ENCODE measurements at regions not wholly inside any gene's neighbourhood (a gene's known extent, or its start where the extent isn't known, plus 50 kb on each side); places are given as distances from the start of the nearest gene placed in this dataset.
"Not testable (repeated sequence)": the region's sequence is repeated elsewhere in the genome, so short reads cannot be mapped to it uniquely, and the experiment has no call there.

DNA sequence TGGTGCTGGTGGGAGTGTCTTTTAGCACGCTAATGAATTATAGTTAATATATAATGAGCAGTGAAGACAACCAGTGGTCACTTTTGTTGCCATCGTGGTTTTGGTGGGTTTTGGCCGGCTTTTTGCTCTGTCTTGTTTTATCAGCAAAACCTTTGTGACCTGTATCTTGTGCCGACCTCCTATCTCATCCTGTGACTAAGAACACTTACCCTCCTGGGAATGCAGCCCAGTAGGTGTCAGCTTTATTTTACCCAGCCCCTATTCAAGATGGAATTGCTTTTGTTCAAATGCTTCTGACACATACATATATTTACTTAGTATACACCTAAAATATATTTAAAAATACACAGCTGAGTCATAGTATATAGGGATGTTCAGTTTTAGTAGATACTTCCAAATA lies 770.3 kb downstream of the PDCD6IP start:
- DNase-seq: no peak

DNA sequence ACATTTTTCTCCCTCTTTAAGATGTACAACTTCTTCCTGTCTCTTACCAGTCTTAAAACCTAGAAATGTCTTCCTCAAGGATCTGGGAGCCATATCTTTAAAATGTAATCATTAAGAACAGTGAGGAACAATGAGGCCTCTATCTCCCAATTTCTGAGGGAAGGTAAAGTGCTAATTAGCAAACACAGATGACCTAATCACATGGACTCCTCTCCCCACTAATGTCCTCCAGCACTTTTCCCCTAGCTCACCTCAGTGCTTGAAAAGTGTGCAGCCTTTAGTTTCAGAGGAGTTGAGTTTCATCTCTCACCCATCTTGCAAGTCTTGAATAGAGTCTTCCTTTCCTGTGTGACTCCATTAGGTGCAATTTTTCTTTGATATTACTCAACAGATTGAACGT lies 771.0 kb downstream of the PDCD6IP start:
- no peak for DNase-seq

DNA sequence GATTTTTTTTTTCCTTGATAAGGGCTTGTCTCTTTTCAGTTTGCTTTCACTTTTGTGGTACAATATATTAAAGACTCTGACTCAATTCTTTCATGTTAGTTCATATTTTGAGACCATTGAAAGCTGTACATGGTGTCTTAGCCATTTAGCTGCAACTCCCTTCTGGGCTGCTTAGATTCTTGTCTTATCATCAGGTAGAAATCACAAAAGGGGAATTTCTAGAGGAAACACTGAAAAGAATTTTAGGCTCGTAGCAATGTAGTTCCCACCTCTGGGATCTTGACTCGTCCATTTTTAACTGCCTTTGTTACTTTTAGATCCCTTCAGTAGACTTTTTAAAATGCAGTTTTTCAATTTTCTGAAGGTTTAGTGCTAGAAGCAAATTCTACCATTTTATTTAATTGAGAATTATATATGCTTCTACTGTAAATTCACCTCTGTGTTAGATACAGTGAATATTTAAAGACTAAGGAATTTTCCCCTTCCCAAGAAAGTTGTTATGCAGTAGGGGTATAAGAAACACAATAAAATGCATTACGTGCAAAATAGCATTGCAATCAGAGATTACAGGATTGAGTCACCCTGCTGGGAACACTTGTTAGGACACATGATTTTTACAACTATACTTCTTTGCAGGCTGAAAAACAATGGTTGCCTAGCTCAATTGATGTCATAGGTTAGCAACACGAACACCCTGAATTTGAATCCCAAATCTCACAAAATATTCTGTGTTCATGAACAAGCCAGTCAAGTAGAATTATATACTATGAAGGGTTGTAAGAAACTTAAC lies 772.7 kb downstream of the PDCD6IP start:
- no peak for DNase-seq

DNA sequence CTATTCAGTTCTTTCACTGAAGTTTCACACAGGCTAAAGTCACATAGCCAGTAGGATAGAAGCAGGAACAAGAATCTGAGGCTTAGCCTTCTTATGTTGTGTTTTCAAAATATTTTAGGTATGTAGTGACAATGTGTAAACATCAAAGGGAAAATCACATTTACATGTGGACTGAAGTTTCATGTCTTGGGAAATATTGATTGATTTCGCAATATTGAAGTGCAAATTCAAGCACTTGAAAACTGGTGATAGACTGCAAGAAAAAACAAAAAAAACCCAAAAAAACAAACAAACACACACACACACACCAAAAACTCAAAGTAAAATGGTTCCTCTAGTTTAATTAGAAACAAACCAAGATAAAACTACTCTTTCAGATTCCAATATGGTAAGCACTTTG lies 773.3 kb downstream of the PDCD6IP start:
- DNase-seq: no peak

DNA sequence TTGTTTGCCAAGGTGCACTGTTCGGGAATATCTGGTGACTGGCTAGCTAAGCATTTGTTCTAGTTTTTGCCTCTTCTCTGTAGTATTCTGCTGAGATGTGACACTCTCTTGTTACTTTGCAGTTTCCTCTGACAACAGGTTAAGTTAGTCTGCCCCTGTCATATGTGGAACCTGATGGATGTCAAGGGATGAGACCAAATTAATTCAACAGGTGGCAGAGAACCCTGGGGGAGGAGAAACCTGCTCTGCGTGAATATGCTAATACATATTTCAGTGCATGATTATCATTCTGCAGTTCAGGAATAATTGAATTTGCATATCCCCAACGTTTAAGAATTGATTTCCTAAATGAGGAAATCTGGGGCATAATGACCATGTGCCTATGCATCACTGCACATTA lies 777.3 kb downstream of the PDCD6IP start:
- no peak for DNase-seq

DNA sequence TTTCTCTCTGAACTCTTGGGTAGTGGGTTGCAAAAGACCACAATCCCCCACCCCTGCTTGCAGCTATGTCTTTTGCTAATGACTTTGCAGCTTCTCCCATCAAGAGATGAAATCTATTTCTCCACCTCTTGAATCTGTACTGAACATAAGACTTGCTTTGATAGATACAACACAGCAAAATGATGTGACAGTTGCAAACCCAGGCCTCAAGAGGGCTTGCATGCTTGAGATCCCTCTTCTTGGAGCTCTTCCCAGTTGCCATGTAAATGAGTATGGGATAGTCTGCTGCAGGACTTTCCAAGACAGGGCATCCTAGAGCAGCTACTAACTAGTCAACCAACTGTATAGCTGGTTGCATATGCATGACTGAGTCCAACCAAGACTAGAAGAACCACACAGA lies 783.6 kb downstream of the PDCD6IP start:
- DNase-seq: no peak

DNA sequence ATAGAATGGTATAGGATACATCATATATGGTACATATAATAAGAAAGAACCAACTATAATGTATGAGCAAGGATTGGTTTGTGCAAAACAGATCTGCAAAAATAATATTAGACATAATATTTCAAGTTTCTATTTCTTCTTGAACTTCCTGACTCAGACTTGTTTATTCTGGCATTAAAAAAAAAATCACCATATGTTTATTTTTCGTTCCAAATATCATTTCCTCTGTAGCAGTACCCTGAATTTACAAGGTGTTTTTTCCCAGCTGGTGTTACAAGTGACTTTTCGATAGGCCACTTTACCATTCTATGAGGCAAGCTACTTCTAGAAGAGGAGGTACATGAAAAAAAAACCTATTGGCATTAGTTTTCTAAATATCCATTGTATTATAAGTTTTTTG lies 785.0 kb downstream of the PDCD6IP start:
- no peak for DNase-seq

DNA sequence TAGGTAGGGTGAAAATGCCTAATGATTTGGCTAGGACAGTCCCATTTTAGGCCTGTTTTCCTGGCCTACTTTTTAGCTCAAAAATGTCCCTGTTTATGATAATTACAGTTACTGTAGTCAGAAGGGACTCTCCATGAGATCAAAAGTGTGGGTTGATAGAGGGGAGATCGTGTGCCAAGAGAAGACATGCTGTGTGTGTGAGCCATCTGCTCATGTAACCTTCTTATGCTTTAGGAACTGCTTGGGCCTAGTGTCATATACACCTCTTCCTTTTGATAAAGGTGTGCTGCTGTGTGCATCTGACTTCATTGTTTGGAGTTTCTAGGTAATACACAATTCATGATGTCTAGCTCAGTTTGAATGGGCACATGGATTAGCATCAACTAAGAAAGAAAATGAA lies 786.5 kb downstream of the PDCD6IP start:
- no peak for DNase-seq

DNA sequence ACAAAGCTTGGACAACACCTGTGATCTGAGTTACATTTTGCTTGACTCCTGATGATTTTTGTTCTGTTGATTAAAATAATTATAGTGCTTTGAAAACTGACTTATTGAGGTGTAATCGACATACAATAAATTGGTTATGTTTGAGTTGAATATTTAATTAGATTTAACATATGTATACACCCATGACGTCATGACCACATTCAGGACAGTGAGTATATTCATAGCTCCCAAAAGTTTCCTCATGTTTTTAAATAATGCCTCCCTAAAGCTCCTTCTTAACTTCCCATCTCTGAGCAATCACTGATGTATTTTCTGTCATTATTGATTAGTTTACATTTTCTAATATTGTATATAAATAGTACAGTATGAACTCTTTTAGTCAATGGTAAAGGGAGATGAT lies 801.2 kb downstream of the PDCD6IP start:
- no peak for DNase-seq

DNA sequence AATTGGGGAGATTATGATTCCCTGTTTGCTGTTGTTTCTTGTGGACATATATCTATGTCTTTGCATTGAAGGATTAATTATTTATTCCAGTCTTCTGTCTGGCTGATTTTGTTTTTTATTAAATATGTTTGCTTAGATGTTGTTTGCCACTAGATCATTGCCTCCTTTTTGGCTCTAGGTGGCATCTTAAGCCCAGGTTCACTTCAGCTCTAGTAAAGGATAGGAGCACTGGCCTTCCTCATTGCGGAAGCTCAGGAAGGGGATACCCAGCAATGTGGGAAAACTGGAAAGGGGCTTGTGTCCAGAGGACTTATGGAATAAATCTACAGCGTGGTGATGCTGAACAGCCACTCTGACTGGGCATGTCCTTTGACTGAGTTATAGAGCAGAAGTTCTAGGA lies 821.6 kb downstream of the PDCD6IP start:
- DNase-seq: no peak

DNA sequence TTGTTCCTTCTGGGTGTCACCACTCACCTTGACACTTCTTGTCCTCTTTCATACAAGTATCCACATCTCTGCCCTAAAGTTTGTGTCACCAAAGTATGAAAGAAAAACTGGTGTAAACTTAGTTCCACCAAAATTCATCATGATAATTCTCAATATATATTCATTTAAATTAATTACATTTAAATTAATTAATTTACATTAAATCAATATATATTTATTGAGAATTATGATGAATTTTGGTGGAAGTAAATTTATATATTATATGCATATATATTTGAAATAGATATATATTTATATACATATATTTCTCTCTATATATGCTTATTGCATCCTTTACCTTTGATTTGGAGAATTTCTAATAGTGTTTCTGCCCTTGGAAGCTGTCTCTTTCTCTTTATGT lies 828.3 kb downstream of the PDCD6IP start:
- DNase-seq: no peak

DNA sequence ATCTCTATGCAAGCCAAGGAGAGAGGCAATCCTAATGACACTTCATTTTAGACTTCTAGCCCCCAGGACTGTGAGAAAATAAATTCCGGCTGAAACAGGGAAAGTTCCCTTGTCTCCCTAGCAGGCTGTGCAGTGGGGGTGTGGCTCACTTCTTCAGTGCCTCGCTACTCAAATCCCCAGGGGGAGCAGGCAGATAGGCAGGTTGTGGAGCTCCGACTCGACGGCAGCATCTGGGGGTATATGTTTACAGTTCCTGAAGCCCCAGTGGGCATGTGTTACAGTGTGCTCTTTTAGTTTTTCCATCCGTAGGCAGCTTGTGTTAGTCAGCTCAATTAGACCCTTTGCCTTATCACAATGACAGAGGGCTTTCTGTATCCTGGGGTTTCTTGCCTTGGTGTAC lies 836.5 kb downstream of the PDCD6IP start:
- no peak for DNase-seq

DNA sequence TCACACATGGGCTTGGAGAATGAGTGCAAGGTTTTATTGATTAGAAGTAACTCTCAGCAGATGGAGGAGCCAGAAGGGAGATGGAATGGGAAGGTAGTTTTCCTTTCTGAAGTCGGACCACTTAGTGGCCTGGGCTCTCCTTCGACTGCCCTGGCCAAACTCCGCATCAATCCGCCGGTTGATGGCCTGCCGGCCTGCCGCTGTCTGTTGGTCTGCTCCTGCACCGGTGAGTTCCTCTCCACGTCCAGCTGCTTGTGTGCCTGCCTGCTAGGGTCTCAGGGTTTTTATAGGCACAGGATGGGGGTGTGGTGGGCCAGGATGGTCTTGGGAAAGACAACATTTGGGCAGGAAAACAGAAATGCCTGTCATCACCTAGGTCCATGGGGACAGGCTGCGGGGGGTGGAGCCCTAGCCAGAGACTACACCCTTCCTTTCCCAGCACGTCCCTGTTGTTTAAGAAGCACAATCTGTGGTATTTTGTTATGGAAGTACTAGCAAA lies 837.0 kb downstream of the PDCD6IP start:
- DNase-seq: no peak

DNA sequence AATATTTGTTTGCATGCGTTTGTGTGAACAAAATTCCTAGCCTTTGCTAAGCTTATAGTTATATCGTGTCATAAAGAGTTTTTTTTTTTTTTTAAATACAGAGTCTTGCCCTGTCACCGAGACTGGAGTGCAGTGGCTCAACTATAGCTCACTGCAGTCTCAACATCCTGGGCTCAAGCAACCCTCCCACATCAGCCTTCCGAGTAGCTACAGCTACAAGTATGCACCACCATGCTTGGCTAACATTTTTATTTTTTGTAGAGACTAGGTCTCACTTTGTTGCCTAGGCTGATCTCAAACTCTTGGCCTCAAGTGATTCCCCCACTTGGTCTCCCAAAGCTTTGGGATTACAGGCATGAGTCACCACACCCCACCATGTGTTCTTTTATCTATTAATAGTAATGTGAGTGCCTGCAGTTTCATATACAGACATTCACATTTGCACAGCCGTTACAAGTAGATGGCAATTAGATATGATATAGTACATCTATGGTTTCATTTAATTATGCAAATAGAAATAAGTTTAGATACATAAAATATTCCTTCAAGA lies 848.6 kb downstream of the PDCD6IP start:
- no peak for DNase-seq

DNA sequence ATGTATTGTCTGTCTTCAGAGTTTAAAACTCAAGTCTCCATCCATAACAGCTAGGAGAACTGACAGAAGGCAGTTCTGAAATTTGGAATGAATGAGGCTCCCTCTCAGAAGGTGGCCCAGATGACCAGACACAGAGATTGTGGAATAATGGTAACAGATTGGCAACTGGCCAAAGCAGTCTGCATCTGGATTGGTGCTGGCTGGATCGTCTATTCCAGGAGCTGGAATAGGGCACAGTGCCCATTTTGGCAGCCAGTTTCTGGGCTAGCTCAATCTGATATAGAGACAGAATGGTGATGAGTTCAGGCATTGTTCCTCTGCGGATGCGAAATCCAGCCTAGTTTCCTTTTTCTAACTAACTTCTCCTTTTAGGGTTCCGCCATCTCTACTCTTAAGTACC lies 851.7 kb downstream of the PDCD6IP start:
- no peak for DNase-seq

DNA sequence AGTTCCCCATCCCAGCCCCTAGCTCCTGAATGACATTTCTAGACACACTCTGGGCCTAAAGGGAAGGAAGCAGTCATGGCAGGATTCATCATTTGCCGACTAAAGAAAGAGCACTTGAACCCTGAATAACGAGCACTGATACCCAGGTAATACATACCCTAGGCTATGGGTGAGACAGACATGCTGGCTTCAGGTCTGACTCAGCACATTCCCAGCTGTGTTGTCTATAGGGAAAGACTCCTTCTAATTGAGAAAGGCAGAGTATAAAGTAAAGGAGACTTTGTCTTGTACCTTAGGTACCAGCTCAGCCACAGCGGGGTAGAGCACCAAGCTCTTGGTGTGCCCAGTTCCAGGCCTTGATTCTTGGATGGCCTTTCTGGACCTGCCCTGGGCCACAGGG lies 870.5 kb downstream of the PDCD6IP start:
- no peak for DNase-seq

DNA sequence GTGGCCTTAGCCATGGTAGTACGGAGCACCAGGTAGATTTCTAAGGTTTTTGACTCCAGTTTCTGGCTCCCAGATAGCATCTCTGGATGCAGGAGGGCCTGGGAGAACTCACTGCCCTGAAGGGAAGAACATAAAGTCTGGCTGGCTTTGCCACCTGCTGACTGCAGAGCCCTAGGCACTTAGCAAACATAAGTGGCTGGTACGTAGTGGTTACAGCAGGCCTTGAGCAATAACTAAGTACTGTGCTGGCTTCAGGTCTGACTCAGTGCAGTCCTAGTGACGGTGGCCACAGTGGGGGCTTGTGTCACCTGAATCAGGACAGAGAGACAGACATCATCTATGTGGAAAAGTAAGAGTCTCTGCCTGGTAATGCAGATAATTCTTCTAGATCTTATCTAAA lies 871.1 kb downstream of the PDCD6IP start:
- DNase-seq: no peak

DNA sequence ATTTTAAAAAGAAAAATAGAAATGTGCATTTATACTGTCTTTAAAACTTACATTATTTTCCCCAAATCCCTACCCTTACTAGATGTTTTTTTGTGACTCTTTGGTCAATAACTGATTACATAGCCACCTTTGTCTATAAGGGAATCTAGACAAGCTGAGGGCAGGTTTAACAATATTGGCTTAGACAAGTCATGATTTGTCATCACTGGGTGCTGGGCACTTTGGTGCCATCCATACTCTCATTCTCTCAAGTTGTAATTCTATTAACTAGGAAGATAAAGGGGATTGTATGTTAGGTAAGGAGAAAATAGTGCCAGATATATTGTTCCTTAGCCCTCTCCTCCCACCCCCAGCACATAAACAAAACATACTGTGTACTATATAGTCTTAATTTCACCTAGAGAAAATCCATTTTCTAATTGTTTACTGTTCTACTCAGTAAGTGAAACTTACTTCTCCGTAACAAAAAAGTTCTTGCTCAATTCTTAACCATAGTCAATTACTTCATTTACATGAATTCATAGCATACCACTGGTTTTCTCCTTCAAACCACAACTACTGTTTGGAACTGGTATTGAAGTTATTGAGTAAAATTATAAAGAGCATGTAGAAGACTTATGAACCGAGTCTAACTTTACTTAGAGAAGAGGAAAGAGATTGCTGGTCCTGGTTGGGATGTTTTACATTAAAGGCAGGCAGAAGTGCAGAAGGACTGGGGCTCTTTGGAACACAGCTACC lies 877.1 kb downstream of the PDCD6IP start:
- no peak for DNase-seq

DNA sequence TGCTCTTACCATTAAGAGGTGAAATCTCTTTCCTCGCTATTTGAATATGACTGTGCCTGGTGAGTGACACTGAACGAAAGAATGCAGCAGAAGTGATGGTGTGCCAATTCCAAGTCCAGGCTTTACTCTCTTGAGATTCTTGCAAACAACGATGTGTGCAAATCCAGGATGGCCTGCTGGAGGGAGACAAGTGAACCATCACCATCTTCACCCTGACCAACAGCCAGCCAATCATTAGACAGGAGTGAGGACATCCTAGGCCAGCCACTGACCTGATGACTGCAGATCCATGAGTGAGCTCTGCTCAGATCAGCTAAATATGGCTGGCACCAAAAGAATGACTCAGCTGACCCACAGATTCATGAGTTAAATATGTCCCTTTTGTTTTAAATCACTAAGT lies 878.0 kb downstream of the PDCD6IP start:
- DNase-seq: no peak

DNA sequence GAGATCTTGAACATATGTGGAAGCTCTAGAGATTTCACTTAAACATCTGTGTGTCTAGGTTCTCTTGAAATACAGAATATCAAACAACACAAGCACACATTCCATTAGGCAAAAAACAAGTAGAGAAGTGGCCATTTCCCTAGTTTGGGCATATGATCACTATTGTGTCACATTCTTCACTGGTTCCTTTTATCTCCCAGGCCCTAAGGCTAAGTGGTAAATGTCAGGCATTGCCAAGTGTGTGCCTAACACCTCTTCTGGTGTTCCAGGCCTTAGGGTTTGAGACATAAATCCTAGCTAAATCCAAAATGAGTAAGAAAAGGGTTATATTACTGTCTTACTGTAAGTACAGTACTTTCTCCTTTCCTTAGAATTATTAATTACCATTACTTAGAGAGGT lies 880.1 kb downstream of the PDCD6IP start:
- DNase-seq: no peak

DNA sequence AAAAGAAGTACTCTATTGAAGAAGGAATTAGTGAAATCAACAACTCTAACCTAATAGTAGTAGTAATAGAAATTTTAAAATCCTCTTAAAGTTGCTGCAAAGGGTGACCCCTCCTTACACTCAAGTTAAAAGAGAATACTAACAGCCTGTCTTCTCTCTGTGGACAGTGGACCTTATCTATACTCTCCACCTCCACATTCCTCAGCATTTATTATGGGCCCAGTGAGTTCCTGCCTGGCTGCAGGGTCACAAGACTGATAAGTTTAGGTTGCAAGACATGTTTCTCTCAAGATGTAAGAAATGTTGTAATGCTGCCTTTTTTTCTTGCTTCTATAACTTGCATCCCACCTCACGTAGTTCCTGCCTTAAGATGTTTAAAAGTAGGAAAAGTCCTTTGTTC lies 880.6 kb downstream of the PDCD6IP start:
- not testable (repeated sequence) for DNase-seq

DNA sequence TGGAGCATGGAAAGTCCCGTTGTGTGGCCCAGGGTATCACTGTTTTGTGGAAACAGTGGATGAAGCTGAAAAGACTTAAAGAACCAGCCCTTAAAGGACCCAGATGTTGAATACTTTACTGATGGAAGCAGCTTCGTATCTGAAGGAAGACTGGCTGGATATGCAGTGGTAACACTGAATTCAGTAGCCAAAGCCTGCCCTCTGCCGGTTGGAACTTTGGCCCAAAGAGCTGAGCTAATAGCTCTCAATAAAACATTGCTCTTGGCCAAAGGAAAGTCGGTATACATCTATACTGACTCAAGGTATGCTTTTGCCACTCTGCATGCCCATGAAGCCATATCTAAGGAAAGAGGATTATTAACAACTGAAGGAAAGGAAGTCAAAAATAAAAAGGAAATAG lies 885.4 kb downstream of the PDCD6IP start:
- DNase-seq: peak; percentile 55

DNA sequence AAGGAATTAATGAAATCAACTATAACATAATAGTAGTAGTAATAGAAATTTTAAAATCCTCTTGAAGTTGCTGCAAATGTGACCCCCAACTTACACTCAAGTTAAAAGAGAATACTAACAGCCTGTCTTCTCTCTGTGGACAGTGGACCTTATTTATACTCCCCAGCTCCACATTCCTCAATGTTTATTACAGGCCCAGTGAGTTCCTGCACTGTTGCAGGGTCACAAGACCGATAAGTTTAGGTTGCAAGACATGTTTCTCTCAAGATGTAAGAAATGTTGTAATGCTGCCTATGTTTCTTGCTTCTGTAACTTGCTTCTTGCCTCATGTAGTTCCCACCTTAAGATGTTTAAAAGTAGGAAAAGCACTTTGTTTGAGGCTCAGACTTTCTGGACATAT lies 888.1 kb downstream of the PDCD6IP start:
- DNase-seq: no peak

DNA sequence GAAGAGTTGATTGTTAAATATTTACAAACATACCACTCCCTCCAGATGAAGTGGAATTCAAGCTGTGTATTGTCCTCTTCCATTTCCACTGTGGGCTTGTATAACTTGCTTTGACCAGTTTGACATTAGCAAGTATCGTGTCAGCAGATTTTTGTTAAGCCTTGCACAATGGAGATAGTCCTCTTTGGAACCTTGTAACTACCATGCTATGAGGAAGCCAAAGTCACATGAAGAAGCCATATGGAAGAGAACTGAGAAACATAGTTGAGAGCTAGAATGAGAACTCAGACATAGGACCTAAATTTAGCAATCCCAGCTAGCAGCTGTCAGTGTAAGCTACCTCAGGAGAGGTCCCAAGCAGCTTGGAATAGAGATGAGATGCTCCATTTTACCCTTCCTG lies 889.2 kb downstream of the PDCD6IP start:
- no peak for DNase-seq

Measured in activated CD8-positive, alpha-beta memory T cell treated with anti-CD3 and anti-CD28 coated beads, Interleukin-2, amount 50 U/mL, for 48 hours (primary cell).